ENCODE measurements at regions not wholly inside any gene's neighbourhood (a gene's known extent, or its start where the extent isn't known, plus 50 kb on each side); places are given as distances from the start of the nearest gene placed in this dataset.
"Not testable (repeated sequence)": the region's sequence is repeated elsewhere in the genome, so short reads cannot be mapped to it uniquely, and the experiment has no call there.

GRCh38 chr1:185388346-185388745, 71.3 kb upstream of the IVNS1ABP start:
- no peaks in the 10 kb centered on the region for H3K4me1 Mint-ChIP-seq
- ATAC-seq (no peak), DNase-seq (no peak)
- H3K4me3 Mint-ChIP-seq = no peak overlapping the region
- H3K36me3 Mint-ChIP-seq (ENCODE audit: low read depth) = no peaks in the 10 kb centered on the region
- H3K9me3 Mint-ChIP-seq = peaks cover under 1% of the 10 kb centered on the region
- H3K27me3 Mint-ChIP-seq = no peaks in the 10 kb centered on the region
- H3K27ac Mint-ChIP-seq = no peak overlapping the region

GRCh38 chr1:185385991-185386390, 68.9 kb upstream of the IVNS1ABP start:
- Mint-ChIP-seq H3K4me3 (no peak overlapping the region), H3K9me3 (peaks cover 4% of the 10 kb centered on the region), H3K27me3 (no peaks in the 10 kb centered on the region), H3K4me1 (no peaks in the 10 kb centered on the region), H3K27ac (no peak overlapping the region), H3K36me3 (ENCODE audit: low read depth) (no peaks in the 10 kb centered on the region)
- ATAC-seq = no peak
- DNase-seq = no peak

DNA sequence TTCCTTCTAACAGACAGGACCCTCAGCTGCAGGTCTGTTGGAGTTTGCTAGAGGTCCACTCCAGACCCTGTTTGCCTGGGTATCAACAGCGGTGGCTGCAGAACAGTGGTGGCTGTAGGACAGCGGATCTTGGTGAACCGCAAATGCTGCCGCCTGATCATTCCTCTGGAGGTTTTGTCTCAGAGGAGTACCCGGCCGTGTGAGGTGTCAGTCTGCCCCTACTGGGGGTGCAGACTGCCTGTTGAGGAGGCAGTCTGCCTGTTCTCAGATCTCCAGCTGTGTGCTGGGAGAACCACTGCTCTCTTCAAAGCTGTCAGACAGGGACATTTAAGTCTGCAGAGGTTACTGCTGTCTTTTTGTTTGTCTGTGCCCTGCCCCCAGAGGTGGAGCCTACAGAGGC, 66.8 kb upstream of the IVNS1ABP start:
- ATAC-seq; DNase-seq; H3K27me3 Mint-ChIP-seq; H3K27ac Mint-ChIP-seq; H3K4me1 Mint-ChIP-seq; H3K36me3 Mint-ChIP-seq (ENCODE audit: low read depth); H3K4me3 Mint-ChIP-seq; H3K9me3 Mint-ChIP-seq: not testable (repeated sequence)

DNA sequence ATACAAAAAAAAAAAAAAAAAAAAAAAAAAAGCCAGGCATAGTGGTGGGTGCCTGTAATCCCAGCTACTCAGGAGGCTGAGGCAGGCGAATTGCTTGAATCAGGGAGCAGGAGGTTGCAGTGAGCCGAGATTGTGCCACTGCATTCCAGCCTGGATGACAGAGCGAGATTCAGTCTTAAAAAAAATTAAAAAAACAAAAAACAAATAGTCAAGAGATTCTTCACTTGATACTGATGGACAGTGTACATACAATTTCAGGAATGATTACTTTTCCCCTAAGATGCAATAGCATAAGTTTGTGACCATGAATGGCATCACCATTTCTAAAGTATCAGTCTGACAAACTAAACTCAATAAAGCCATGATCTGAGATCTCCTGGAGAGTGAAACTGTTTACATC, 60.8 kb upstream of the IVNS1ABP start:
- DNase-seq (no peak), ATAC-seq (no peak)
- no peak overlapping the region for H3K4me3 Mint-ChIP-seq
- H3K27me3 Mint-ChIP-seq = no peaks in the 10 kb centered on the region
- H3K36me3 Mint-ChIP-seq (ENCODE audit: low read depth) = no peaks in the 10 kb centered on the region
- no peak overlapping the region for H3K27ac Mint-ChIP-seq
- peaks cover 11% of the 10 kb centered on the region for H3K4me1 Mint-ChIP-seq
- no peaks in the 10 kb centered on the region for H3K9me3 Mint-ChIP-seq

DNA sequence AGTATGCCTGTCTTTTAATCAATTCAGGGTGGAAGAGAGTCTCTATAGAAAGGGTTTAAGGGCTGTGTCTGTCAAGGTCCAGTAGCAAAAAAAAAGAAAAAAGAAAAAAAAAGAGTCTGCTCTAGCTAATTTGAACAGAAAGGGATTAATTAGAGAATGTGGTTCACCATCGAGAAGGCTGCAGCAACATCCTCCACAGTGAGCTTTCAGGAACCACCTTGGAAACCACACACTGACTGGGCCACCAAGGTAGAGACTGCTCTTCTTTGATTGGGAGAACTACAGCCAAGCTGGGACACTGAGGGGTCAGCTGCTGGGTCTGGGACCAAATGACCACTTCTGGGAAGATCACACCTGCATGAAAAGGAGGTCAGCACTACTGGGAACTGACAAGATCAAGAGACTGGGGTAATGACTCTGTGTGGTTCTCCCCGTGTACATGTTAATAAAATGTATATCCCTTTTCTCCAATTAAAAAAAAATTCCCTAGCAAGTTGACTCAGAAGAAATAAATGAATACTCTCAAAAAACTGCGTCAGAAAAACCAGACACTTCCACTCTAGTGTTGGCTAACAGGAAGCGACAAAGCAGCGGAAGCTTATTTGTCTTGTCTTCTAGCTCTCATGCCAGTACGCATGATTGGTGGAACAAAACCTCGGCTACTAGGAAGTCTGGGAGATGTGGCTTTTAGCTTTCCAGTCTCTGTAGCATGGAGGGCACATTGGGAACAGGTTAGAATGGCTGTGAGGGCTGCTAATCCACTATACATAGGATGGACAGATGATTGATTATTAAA, 60.0 kb upstream of the IVNS1ABP start:
- Mint-ChIP-seq H3K4me3 (no peak overlapping the region), H3K27ac (no peak overlapping the region), H3K27me3 (no peaks in the 10 kb centered on the region), H3K9me3 (no peaks in the 10 kb centered on the region), H3K36me3 (ENCODE audit: low read depth) (no peaks in the 10 kb centered on the region), H3K4me1 (peaks cover 11% of the 10 kb centered on the region)
- no peak for DNase-seq
- no peak for ATAC-seq

DNA sequence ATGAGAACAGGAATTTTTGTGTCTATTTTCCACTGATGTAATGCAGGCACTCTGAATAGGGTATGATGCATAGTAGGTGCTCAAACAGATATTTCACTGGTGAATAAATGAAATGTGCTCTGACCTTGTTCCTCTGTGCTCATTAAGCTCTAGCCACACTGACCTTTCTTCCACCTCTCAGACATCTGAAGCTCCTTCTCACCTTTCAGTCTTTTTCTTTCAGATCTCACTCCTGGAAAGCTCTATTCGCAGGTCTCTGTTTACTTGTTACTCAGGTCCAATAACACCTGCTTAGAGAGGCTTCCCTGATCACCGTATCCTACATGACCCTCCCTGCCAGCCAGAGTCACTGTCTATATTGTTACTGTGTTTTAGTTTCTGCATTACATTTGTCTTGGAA, 59.2 kb upstream of the IVNS1ABP start:
- Mint-ChIP-seq H3K27me3 (no peaks in the 10 kb centered on the region), H3K36me3 (ENCODE audit: low read depth) (no peaks in the 10 kb centered on the region), H3K4me3 (no peak overlapping the region), H3K9me3 (no peaks in the 10 kb centered on the region), H3K4me1 (peaks cover 11% of the 10 kb centered on the region), H3K27ac (no peak overlapping the region)
- ATAC-seq = no peak
- DNase-seq = no peak

GRCh38 chr1:185375583-185375982, 58.5 kb upstream of the IVNS1ABP start:
- no peak overlapping the region for H3K27ac Mint-ChIP-seq
- ATAC-seq = no peak

DNA sequence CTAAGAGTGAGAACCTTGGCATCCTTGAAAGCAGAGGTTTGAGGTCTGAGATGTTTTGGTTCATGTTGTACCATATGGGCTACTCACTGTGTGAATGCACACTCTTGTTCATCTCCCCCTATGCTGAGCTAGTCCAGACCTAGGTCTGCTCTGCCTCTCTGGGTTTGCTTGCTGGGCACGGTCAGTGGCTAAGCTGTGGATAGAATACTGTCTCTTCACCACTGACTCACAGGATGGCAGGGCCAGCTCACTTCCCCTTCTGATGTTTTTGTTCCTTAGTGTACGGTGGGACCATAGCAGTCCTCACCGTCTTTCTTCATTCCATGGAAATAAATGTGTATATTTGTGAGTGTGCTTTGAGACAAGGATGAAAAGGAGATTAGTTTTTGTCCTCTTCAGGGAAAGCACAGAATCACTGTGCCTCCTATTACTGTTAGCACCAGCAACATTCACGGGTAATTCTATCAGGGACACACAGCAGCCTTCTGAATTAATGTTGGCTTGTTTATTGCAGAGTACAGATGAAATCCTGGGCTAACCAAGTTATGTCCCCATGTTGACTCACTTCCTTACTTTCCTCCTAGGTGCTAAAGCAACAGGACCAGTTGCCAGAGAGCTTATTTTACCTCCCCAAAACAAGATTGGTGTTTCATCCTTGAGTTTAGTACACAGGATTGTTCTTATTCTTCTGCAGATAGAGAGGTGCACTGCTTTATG, 56.9 kb upstream of the IVNS1ABP start:
- no peaks in the 10 kb centered on the region for H3K27me3 Mint-ChIP-seq
- H3K36me3 Mint-ChIP-seq (ENCODE audit: low read depth) = no peaks in the 10 kb centered on the region
- H3K9me3 Mint-ChIP-seq = no peaks in the 10 kb centered on the region
- H3K27ac Mint-ChIP-seq = no peak overlapping the region
- peaks cover 11% of the 10 kb centered on the region for H3K4me1 Mint-ChIP-seq
- ATAC-seq (peak; percentile 33), DNase-seq (no peak)
- no peak overlapping the region for H3K4me3 Mint-ChIP-seq

More at GRCh38 chr1:185375583-185375982, 58.5 kb upstream of the IVNS1ABP start:
- no peaks in the 10 kb centered on the region for H3K27me3 Mint-ChIP-seq
- H3K9me3 Mint-ChIP-seq = no peaks in the 10 kb centered on the region
- H3K36me3 Mint-ChIP-seq (ENCODE audit: low read depth) = no peaks in the 10 kb centered on the region
- H3K4me1 Mint-ChIP-seq = peaks cover 11% of the 10 kb centered on the region
- H3K4me3 Mint-ChIP-seq = no peak overlapping the region
- DNase-seq = no peak

- H3K4me1 Mint-ChIP-seq = peaks cover 11% of the 10 kb centered on the region
- no peaks in the 10 kb centered on the region for H3K36me3 Mint-ChIP-seq (ENCODE audit: low read depth)
- no peak for DNase-seq
- H3K27me3 Mint-ChIP-seq = no peaks in the 10 kb centered on the region
- H3K9me3 Mint-ChIP-seq = no peaks in the 10 kb centered on the region
- no peak overlapping the region for H3K27ac Mint-ChIP-seq
- H3K4me3 Mint-ChIP-seq = no peak overlapping the region
- ATAC-seq = no peak
These were observed 52.7 kb upstream of the IVNS1ABP start for GRCh38 chr1:185369786-185370185.

DNA sequence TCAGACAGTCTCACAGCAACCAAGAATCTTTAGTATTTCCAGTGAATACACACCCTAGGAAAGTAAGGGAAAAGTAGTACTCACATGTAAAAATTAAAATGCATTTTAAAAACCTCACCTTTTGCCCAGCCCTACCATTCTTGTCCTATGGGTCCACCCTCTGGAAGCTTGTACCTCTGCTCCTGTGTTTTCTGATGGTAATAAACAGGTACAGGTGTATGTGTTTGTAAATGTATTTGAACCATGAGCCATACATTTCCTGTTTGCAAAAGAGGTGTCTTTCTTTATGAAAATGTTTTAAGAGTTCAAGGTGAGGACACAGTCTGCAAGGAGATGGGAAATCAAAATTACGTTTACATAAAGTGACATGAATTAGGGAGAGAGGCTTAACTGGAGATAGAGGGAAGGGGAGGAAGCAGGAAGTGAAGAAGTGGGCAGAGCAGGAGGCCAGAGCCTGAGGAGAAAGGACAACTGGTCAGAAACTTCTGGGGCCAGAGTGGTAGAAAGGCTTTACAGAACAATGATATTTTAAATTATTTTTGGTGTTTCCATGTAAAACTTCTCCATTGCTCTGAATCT, 52.0 kb upstream of the IVNS1ABP start:
- no peaks in the 10 kb centered on the region for H3K36me3 Mint-ChIP-seq (ENCODE audit: low read depth)
- no peaks in the 10 kb centered on the region for H3K27me3 Mint-ChIP-seq
- H3K4me1 Mint-ChIP-seq = peaks cover 8% of the 10 kb centered on the region
- ATAC-seq = no peak
- H3K27ac Mint-ChIP-seq = no peak overlapping the region
- DNase-seq = no peak
- H3K9me3 Mint-ChIP-seq = no peaks in the 10 kb centered on the region
- H3K4me3 Mint-ChIP-seq = no peak overlapping the region

DNA sequence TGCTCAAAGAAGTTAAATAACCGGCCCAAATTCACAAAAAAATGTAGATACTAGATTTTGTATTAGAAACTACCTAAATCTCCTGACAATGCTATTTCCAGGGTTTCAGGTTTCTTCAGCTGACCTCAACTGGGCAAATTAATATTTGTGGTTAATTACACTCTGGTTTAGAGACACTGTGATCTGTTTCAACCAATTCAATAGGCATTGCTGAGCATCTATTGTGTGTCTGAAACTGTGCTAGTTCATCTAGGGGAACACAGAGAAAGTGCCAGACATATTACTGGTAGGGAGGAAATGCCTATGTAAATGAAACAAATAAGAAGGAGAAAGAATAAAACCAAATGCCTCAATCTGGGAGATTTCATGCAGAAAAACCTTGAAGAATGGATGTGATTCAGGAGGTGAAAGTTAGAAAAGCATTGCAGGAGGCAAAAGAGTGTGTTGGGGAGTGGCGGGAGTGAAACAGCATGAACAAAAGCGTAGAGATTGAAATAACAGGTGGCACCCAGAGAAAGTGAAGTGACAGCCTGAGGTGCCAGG, 51.3 kb upstream of the IVNS1ABP start:
- no peaks in the 10 kb centered on the region for H3K9me3 Mint-ChIP-seq
- no peak overlapping the region for H3K27ac Mint-ChIP-seq
- no peak overlapping the region for H3K4me3 Mint-ChIP-seq
- no peaks in the 10 kb centered on the region for H3K36me3 Mint-ChIP-seq (ENCODE audit: low read depth)
- DNase-seq (no peak), ATAC-seq (no peak)
- H3K27me3 Mint-ChIP-seq = no peaks in the 10 kb centered on the region
- peaks cover 4% of the 10 kb centered on the region for H3K4me1 Mint-ChIP-seq

DNA sequence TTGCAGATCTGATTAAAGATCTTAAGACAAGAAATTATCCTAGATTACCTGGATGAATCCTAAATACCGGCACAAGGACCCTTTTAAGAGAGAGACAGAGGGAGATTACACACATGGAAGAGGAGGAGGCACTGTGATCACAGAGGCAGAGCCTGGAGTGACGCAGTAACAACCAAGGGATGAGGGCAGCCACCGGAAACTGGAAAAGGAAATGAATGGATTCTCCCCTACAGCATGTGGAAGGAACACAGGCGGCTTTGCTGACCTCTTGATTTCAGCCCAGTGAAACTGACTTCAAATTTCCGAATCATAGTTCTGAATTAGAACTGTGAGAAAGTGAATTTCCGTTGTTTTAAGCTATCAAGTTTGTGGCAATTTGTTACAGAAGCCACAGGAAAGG, 50.2 kb upstream of the IVNS1ABP start:
- ATAC-seq = no peak
- Mint-ChIP-seq H3K27ac (no peak overlapping the region), H3K9me3 (peaks cover 3% of the 10 kb centered on the region), H3K4me3 (no peak overlapping the region), H3K27me3 (no peaks in the 10 kb centered on the region), H3K36me3 (ENCODE audit: low read depth) (no peaks in the 10 kb centered on the region), H3K4me1 (no peaks in the 10 kb centered on the region)
- DNase-seq = no peak

All from activated naive CD8-positive, alpha-beta T cell treated with anti-CD3 and anti-CD28 coated beads, Interleukin-2, amount 50 U/mL, for 24 hours (primary cell).